OCI-LY1 (cell line): ENCODE measurements at regions not wholly inside any gene's neighbourhood (a gene's known extent, or its start where the extent isn't known, plus 50 kb on each side); places are given as distances from the start of the nearest gene placed in this dataset.

Experiments used
- H2AFZ ChIP-seq: fragments of 200-600 bp; sonication (generic), shearing (Covaris generic); 2 replicates; pipeline ENCODE4 v1.6.0; 2014; ENCODE audit warnings: antibody characterized with exemption, mild to moderate bottlenecking, low read length
- H3F3A ChIP-seq: fragments of 200-600 bp; sonication (generic), shearing (Covaris generic); 2 replicates; pipeline ENCODE4 v1.6.0; 2014; ENCODE audit warnings: mild to moderate bottlenecking, antibody characterized with exemption, low read length, moderate library complexity; ENCODE audit not compliant: insufficient read depth
- H3K27ac ChIP-seq: fragments of 200-600 bp; sonication (generic); 2 replicates; pipeline ENCODE4 v1.5.1; 2014; ENCODE audit warnings: low read length, mixed run types, mild to moderate bottlenecking, low read depth; ENCODE audit not compliant: poor library complexity, severe bottlenecking
- H3K27me3 ChIP-seq: fragments of 200-600 bp; sonication (generic); 2 replicates; pipeline ENCODE4 v1.6.0; 2014; ENCODE audit warnings: antibody characterized with exemption, mild to moderate bottlenecking, low read length, moderate library complexity; ENCODE audit not compliant: insufficient read depth
- H3K36me3 ChIP-seq: fragments of 200-600 bp; sonication (generic); 2 replicates; pipeline ENCODE4 v1.6.1; 2014; ENCODE audit warnings: mild to moderate bottlenecking, antibody characterized with exemption, low read length, moderate library complexity, mixed read lengths; ENCODE audit not compliant: insufficient read depth
- H3K4me1 ChIP-seq: fragments of 200-600 bp; sonication (generic); 2 replicates; pipeline ENCODE4 v1.5.1; 2014; ENCODE audit warnings: mild to moderate bottlenecking, low read length, moderate library complexity; ENCODE audit not compliant: insufficient read depth, severe bottlenecking
- H3K4me2 ChIP-seq: fragments of 200-600 bp; sonication (generic), shearing (Covaris generic); 2 replicates; pipeline ENCODE4 v1.6.1; 2014; ENCODE audit warnings: low read length
- H3K4me3 ChIP-seq: fragments of 200-600 bp; sonication (generic); 2 replicates; pipeline ENCODE4 v1.5.1; 2014; ENCODE audit warnings: low read length, low read depth, mild to moderate bottlenecking, mixed read lengths; ENCODE audit not compliant: poor library complexity, severe bottlenecking
- H3K79me2 ChIP-seq: fragments of 200-600 bp; shearing (Covaris generic); 2 replicates; pipeline ENCODE4 v1.6.1; 2016; ENCODE audit warnings: mixed run types, low read length, mixed read lengths; ENCODE audit not compliant: insufficient read depth
- H3K9ac ChIP-seq: fragments of 200-600 bp; sonication (generic), shearing (Covaris generic); 2 replicates; pipeline ENCODE4 v1.6.1; 2014; ENCODE audit warnings: mild to moderate bottlenecking, low read length, mixed read lengths
- H3K9me2 ChIP-seq: fragments of 200-600 bp; sonication (generic), shearing (Covaris generic); 2 replicates; pipeline ENCODE4 v1.6.1; 2014; ENCODE audit warnings: low read depth, mild to moderate bottlenecking, low read length, mixed read lengths
- H3K9me3 ChIP-seq: fragments of 200-600 bp; shearing (Covaris generic); 2 replicates; pipeline ENCODE4 v1.6.1; 2014; ENCODE audit warnings: low read length, mixed read lengths
- H4K20me1 ChIP-seq: fragments of 200-600 bp; sonication (generic), shearing (Covaris generic); 2 replicates; pipeline ENCODE4 v1.6.0; 2016; ENCODE audit warnings: mild to moderate bottlenecking, low read length; ENCODE audit not compliant: insufficient read depth
- CTCF ChIP-seq: fragments of 200-600 bp; sonication (generic), shearing (Covaris generic); IDR thresholded peaks from 2 replicates; pipeline ENCODE4 v1.5.1; 2017; ENCODE audit warnings: mild to moderate bottlenecking, antibody characterized with exemption, low read length, moderate library complexity, mixed read lengths
- EZH2 ChIP-seq: fragments of 200-600 bp; sonication (generic), shearing (Covaris generic); IDR thresholded peaks from 2 replicates; pipeline ENCODE4 v1.8.0; 2017; ENCODE audit warnings: borderline replicate concordance, mixed run types, mild to moderate bottlenecking, antibody characterized with exemption, low read length, moderate library complexity, mixed read lengths

DNA sequence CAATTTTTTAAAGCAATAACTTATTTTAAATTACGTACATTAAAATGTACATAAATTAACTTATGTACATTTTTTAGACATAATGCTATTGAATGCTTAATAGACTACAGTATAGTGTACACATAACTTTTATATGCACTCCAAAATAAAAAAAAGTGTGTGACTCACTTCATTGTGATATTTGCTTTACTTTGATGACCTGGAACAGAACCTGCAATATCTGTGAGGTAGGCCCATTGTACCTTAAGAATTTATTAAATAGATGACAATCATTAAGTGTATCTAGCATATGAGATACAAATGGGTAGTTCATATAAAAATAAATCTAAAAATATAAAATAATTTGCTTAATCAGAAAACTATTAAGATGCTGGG lies 276.7 kb downstream of the NFKBIZ start:
- Histone ChIP-seq H3K4me2 (no peak overlapping the region), H3K4me1 (peaks cover 6% of the 10 kb centered on the region), H3K79me2 (no peaks in the 10 kb centered on the region), H3K36me3 (no peaks in the 10 kb centered on the region), H3K27me3 (no peaks in the 10 kb centered on the region), H3K4me3 (no peak overlapping the region), H3K9ac (no peak overlapping the region), H2AFZ (no peak overlapping the region), H3K9me2 (no peaks in the 10 kb centered on the region), H3K27ac (no peak overlapping the region), H3F3A (no peaks in the 10 kb centered on the region), H4K20me1 (no peaks in the 10 kb centered on the region), H3K9me3 (no peaks in the 10 kb centered on the region; the same call in 1 of the 2 replicates)
- TF ChIP-seq CTCF (no peak), EZH2 (no peak)

GRCh38 chr3:102129760-102130608 lies 280.7 kb downstream of the NFKBIZ start:
- Histone ChIP-seq H3K9me3 (no peaks in the 10 kb centered on the region), H3K79me2 (no peaks in the 10 kb centered on the region), H3K9me2 (no peaks in the 10 kb centered on the region), H2AFZ (peak overlapping the region; percentile 41; the same call in 1 of the 2 replicates), H3K4me3 (no peak overlapping the region), H3K9ac (no peak overlapping the region), H3K4me2 (no peak overlapping the region), H3K4me1 (peaks cover 6% of the 10 kb centered on the region), H4K20me1 (no peaks in the 10 kb centered on the region), H3K36me3 (no peaks in the 10 kb centered on the region), H3K27ac (no peak overlapping the region), H3F3A (no peaks in the 10 kb centered on the region), H3K27me3 (no peaks in the 10 kb centered on the region)
- TF ChIP-seq EZH2 (no peak), CTCF (no peak)

DNA sequence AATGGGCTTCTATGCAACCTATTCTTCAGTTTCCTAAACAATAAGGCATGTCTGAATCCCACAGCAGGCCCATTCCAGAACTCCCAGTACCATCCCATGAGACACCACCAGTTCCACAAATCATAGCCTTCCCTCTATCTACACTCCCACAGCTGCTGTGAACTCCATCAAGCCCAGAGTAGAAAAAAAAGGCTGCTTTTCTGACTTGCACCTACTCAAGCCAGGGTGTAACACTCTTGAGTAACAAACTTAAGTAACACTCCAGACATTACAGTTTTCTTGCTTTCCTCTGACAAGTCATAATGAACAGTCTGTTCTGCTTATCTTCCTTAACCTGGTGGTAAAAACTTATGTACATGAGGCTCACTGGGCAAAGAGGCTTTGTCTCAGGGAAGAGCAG lies 283.1 kb downstream of the NFKBIZ start:
- no peaks in the 10 kb centered on the region for H4K20me1 ChIP-seq
- H3K79me2 ChIP-seq, result no peaks in the 10 kb centered on the region
- H3K27ac ChIP-seq, result no peak overlapping the region
- no peak overlapping the region for H3K9ac ChIP-seq
- no peaks in the 10 kb centered on the region for H3K9me3 ChIP-seq
- no peak overlapping the region for H3K4me2 ChIP-seq
- H3K36me3 ChIP-seq, result no peaks in the 10 kb centered on the region
- no peaks in the 10 kb centered on the region for H3K9me2 ChIP-seq
- no peaks in the 10 kb centered on the region for H3K27me3 ChIP-seq
- TF ChIP-seq CTCF, result no peak
- TF ChIP-seq EZH2, result no peak
- H3K4me1 ChIP-seq, result peaks cover 6% of the 10 kb centered on the region
- no peaks in the 10 kb centered on the region for H3F3A ChIP-seq
- no peak overlapping the region for H3K4me3 ChIP-seq
- H2AFZ ChIP-seq, result no peak overlapping the region
